Neural cell (in vitro differentiated cells): ENCODE measurements at regions not wholly inside any gene's neighbourhood (a gene's known extent, or its start where the extent isn't known, plus 50 kb on each side); places are given as distances from the start of the nearest gene placed in this dataset.

Experiments
- H2AFZ ChIP-seq: fragments of 200-600, 300-800 bp; sonication (generic), shearing (Covaris generic); 2 replicates; pipeline ENCODE4 v1.6.0; 2014; ENCODE audit warnings: low read depth, mild to moderate bottlenecking, antibody characterized with exemption, low read length, moderate library complexity
- H3F3A ChIP-seq: fragments of 200-600 bp; shearing (Covaris generic); 2 replicates; pipeline ENCODE4 v1.6.1; 2016; ENCODE audit warnings: mild to moderate bottlenecking, moderate library complexity, mixed read lengths, antibody characterized with exemption, low read length; ENCODE audit not compliant: insufficient read depth, poor library complexity, severe bottlenecking
- H3K27ac ChIP-seq: fragments of 200-600, 300-800 bp; sonication (generic), shearing (Covaris generic); 2 replicates; pipeline ENCODE4 v1.5.1; 2014; ENCODE audit warnings: mild to moderate bottlenecking, low read length, moderate library complexity
- H3K27me3 ChIP-seq: fragments of 300-800, 200-600 bp; sonication (generic), shearing (Covaris generic); 2 replicates; pipeline ENCODE4 v1.6.0; 2014; ENCODE audit warnings: mild to moderate bottlenecking, low read depth, low read length, moderate library complexity; ENCODE audit not compliant: insufficient read depth
- H3K36me3 ChIP-seq: fragments of 300-800, 200-600 bp; sonication (generic), shearing (Covaris generic); 2 replicates; pipeline ENCODE4 v1.5.1; 2014; ENCODE audit warnings: mild to moderate bottlenecking, antibody characterized with exemption, low read length, moderate library complexity; ENCODE audit not compliant: insufficient read depth
- H3K4me2 ChIP-seq: fragments of 300-800, 200-600 bp; sonication (generic), shearing (Covaris generic); 2 replicates; pipeline ENCODE4 v1.6.0; 2014; ENCODE audit warnings: mild to moderate bottlenecking, low read length
- H3K4me3 ChIP-seq: fragments of 300-800, 200-600 bp; sonication (generic), shearing (Covaris generic); 2 replicates; pipeline ENCODE4 v1.5.1; 2014; ENCODE audit warnings: mild to moderate bottlenecking, low read length, moderate library complexity
- H3K79me2 ChIP-seq: fragments of 200-600 bp; shearing (Covaris generic); replicated peaks from 2 replicates; pipeline ENCODE4 v1.6.0; 2014; ENCODE audit warnings: mild to moderate bottlenecking, low read length, moderate library complexity; ENCODE audit not compliant: insufficient read depth
- H3K9ac ChIP-seq: fragments of 300-800, 200-600 bp; sonication (generic), shearing (Covaris generic); 2 replicates; pipeline ENCODE4 v1.6.1; 2016; ENCODE audit warnings: mild to moderate bottlenecking, low read length, mixed read lengths
- H3K9me2 ChIP-seq: fragments of 200-600 bp; shearing (Covaris generic); 2 replicates; pipeline ENCODE4 v1.6.1; 2016; ENCODE audit warnings: mild to moderate bottlenecking, low read length, mixed read lengths; ENCODE audit not compliant: insufficient read depth
- H3K9me3 ChIP-seq: fragments of 200-600, 300-800 bp; sonication (generic), shearing (Covaris generic); 2 replicates; pipeline ENCODE4 v1.6.1; 2016; ENCODE audit warnings: mild to moderate bottlenecking, mixed run types, low read length, moderate library complexity, mixed read lengths
- H4K20me1 ChIP-seq: fragments of 200-600 bp; shearing (Covaris generic); 2 replicates; pipeline ENCODE4 v1.6.1; 2016; ENCODE audit warnings: mild to moderate bottlenecking, mixed run types; ENCODE audit not compliant: insufficient read depth
- EP300 ChIP-seq: fragments of 450-650 bp; conservative IDR thresholded peaks from 2 replicates; pipeline ENCODE4 v1.6.1; 2014; ENCODE audit warnings: antibody characterized with exemption, mild to moderate bottlenecking, moderate library complexity; ENCODE audit not compliant: poor library complexity, severe bottlenecking
- EZH2 ChIP-seq: fragments of 200-600, 300-800 bp; shearing (Covaris generic), sonication (generic); IDR thresholded peaks from 2 replicates; pipeline ENCODE4 v1.6.1; 2014; ENCODE audit warnings: antibody characterized with exemption, low read length, borderline replicate concordance, mild to moderate bottlenecking; ENCODE audit not compliant: insufficient read depth, poor library complexity, severe bottlenecking
- MXI1 ChIP-seq: fragments of 450-650 bp; conservative IDR thresholded peaks from 2 replicates; pipeline ENCODE4 v1.6.1; 2014; ENCODE audit warnings: antibody characterized with exemption, mild to moderate bottlenecking; ENCODE audit not compliant: poor library complexity, severe bottlenecking
- POLR2AphosphoS5 ChIP-seq: IDR thresholded peaks from 2 replicates; pipeline ENCODE4 v1.6.1; 2012
- RAD21 ChIP-seq: fragments of 450-650 bp; conservative IDR thresholded peaks from 2 replicates; pipeline ENCODE4 v1.6.1; 2014; ENCODE audit warnings: antibody characterized with exemption, mild to moderate bottlenecking, moderate library complexity
- SMC3 ChIP-seq: fragments of 450-650 bp; conservative IDR thresholded peaks from 2 replicates; pipeline ENCODE4 v1.6.1; 2014; ENCODE audit warnings: antibody characterized with exemption, mild to moderate bottlenecking, moderate library complexity; ENCODE audit not compliant: poor library complexity
- TAF1 ChIP-seq: IDR thresholded peaks from 2 replicates; pipeline ENCODE4 v1.6.1; 2012; ENCODE audit warnings: low read depth
- TF ChIP-seq, protein P1 (sequence below): fragments of 450-650 bp; IDR thresholded peaks from 2 replicates; pipeline ENCODE4 v1.5.1; 2014; ENCODE audit warnings: antibody characterized with exemption, mild to moderate bottlenecking, moderate library complexity; ENCODE audit not compliant: poor library complexity, severe bottlenecking
- TF ChIP-seq, protein P2 (sequence below): IDR thresholded peaks from 2 replicates; pipeline ENCODE4 v1.6.1; 2012; ENCODE audit warnings: borderline replicate concordance

DNA sequence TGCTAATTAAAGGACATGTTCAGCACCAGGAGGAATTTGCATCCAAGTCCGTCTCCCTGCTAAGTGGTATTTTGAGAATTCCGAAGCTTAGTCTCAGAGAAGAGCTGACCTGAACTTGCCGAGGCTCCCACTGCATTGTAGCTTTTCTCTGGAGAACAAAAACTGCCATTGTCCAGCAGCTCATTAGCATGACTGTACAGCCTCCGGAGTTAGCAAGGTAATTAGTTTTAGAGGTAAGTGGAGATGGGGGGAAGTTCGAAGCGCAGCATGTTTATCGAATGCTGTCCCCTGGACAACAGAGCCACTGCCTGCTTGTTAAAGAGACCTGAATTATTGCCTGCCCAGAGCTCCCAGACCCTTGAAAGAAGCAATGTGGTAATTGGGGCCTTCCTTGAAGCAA lies 160.3 kb upstream of the PELI2 start:
- TF ChIP-seq RAD21, result no peak
- Histone ChIP-seq H3K9me3 (no peaks in the 10 kb centered on the region), H4K20me1 (no peaks in the 10 kb centered on the region), H3K9ac (no peak overlapping the region), H3K27me3 (no peaks in the 10 kb centered on the region), H3K36me3 (no peaks in the 10 kb centered on the region), H3K4me2 (no peak overlapping the region), H3K9me2 (no peaks in the 10 kb centered on the region), H3F3A (no peaks in the 10 kb centered on the region), H3K79me2 (no peaks in the 10 kb centered on the region), H2AFZ (no peak overlapping the region), H3K27ac (no peak overlapping the region), H3K4me3 (no peak overlapping the region)

DNA sequence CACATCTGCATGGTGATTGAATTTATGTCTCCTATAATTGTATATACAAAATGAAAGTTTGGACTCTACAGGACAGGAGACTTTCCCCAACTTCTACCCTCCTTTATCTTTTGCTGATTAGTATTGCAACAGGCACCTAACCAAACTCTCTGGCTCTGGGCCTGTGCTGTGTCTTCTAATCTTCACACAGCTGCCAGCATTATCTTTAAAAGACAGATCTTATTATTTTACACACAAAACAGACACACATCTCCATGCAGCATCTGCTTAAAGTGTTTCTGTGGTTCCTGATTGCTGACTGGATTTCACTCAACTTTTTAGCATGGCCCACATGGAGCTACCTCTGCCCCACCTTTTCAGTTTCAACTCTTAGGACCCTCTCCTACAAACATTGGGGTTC lies 154.9 kb upstream of the PELI2 start:
- Histone ChIP-seq H3K27ac (no peak overlapping the region), H3K9me3 (no peaks in the 10 kb centered on the region), H3K36me3 (no peaks in the 10 kb centered on the region), H3F3A (no peaks in the 10 kb centered on the region), H3K79me2 (no peaks in the 10 kb centered on the region), H2AFZ (no peak overlapping the region), H3K27me3 (no peaks in the 10 kb centered on the region), H3K4me3 (no peak overlapping the region), H3K9me2 (no peaks in the 10 kb centered on the region), H3K4me2 (no peak overlapping the region), H3K9ac (no peak overlapping the region), H4K20me1 (no peaks in the 10 kb centered on the region)
- no peak for TF ChIP-seq EP300
- no peak for TF ChIP-seq TAF1
- TF ChIP-seq, protein P1, sequence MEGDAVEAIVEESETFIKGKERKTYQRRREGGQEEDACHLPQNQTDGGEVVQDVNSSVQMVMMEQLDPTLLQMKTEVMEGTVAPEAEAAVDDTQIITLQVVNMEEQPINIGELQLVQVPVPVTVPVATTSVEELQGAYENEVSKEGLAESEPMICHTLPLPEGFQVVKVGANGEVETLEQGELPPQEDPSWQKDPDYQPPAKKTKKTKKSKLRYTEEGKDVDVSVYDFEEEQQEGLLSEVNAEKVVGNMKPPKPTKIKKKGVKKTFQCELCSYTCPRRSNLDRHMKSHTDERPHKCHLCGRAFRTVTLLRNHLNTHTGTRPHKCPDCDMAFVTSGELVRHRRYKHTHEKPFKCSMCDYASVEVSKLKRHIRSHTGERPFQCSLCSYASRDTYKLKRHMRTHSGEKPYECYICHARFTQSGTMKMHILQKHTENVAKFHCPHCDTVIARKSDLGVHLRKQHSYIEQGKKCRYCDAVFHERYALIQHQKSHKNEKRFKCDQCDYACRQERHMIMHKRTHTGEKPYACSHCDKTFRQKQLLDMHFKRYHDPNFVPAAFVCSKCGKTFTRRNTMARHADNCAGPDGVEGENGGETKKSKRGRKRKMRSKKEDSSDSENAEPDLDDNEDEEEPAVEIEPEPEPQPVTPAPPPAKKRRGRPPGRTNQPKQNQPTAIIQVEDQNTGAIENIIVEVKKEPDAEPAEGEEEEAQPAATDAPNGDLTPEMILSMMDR, result no peak
- TF ChIP-seq RAD21, result no peak
- no peak for TF ChIP-seq SMC3
- TF ChIP-seq EZH2, result no peak
- no peak for TF ChIP-seq MXI1
- TF ChIP-seq POLR2AphosphoS5, result no peak
- TF ChIP-seq, protein P2, sequence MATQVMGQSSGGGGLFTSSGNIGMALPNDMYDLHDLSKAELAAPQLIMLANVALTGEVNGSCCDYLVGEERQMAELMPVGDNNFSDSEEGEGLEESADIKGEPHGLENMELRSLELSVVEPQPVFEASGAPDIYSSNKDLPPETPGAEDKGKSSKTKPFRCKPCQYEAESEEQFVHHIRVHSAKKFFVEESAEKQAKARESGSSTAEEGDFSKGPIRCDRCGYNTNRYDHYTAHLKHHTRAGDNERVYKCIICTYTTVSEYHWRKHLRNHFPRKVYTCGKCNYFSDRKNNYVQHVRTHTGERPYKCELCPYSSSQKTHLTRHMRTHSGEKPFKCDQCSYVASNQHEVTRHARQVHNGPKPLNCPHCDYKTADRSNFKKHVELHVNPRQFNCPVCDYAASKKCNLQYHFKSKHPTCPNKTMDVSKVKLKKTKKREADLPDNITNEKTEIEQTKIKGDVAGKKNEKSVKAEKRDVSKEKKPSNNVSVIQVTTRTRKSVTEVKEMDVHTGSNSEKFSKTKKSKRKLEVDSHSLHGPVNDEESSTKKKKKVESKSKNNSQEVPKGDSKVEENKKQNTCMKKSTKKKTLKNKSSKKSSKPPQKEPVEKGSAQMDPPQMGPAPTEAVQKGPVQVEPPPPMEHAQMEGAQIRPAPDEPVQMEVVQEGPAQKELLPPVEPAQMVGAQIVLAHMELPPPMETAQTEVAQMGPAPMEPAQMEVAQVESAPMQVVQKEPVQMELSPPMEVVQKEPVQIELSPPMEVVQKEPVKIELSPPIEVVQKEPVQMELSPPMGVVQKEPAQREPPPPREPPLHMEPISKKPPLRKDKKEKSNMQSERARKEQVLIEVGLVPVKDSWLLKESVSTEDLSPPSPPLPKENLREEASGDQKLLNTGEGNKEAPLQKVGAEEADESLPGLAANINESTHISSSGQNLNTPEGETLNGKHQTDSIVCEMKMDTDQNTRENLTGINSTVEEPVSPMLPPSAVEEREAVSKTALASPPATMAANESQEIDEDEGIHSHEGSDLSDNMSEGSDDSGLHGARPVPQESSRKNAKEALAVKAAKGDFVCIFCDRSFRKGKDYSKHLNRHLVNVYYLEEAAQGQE, result no peak

DNA sequence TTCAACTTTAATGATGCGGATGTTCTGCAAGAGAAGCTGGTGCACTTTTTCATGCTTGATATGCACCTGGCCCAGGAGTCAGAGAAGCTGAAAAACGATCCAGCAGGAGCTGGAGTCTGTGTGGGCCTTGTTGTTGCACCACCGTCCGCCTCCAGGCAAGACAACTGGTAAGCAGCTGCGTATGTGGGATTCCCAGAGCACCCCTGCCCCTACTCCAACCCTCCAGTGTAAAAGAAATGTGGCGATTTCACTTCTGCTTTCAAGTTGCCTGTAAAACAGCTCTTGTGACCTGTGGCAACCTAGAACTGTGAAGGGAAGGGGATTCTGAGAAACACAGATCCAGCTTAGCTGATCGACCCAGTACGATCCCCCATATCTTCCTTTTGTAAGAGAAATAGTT lies 154.1 kb upstream of the PELI2 start:
- no peaks in the 10 kb centered on the region for H3K79me2 ChIP-seq
- no peaks in the 10 kb centered on the region for H3K36me3 ChIP-seq
- TF ChIP-seq POLR2AphosphoS5 (no peak), RAD21 (no peak), TAF1 (no peak), MXI1 (no peak), EZH2 (no peak)
- TF ChIP-seq, protein P2, result no peak
- TF ChIP-seq, protein P1, result no peak
- no peaks in the 10 kb centered on the region for H3K9me2 ChIP-seq
- H2AFZ ChIP-seq, result no peak overlapping the region
- no peaks in the 10 kb centered on the region for H3K9me3 ChIP-seq
- H3K27ac ChIP-seq, result no peak overlapping the region
- no peaks in the 10 kb centered on the region for H3F3A ChIP-seq
- no peaks in the 10 kb centered on the region for H4K20me1 ChIP-seq
- H3K27me3 ChIP-seq, result no peaks in the 10 kb centered on the region
- H3K4me3 ChIP-seq, result no peak overlapping the region
- no peak overlapping the region for H3K9ac ChIP-seq
- no peak overlapping the region for H3K4me2 ChIP-seq
